ENCODE measurements at regions not wholly inside any gene's neighbourhood (a gene's known extent, or its start where the extent isn't known, plus 50 kb on each side); places are given as distances from the start of the nearest gene placed in this dataset.
A peak's percentile ranks its signal among the peaks of the same experiment; 100 is the strongest.

DNA sequence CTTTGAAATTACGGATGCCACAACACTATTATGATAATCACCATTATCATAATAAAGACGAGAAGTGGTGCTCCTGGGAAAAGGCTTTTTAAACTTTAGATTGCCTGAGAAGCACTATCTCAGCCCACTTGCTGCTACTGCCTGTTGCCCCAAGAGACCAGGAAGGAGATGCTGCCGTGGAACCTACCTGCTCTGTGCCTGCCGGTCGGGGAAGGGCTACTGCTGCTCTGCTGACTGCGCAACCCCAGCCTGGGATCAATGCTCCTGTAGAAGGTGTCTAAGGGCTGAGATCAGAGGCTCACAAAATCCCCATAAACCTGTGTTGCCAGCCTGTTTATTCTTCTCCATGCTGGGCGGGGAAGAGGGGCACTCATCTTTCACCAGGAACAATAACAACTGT, 145.3 kb upstream of the VCX3B start:
- DNase-seq, result no peak

DNA sequence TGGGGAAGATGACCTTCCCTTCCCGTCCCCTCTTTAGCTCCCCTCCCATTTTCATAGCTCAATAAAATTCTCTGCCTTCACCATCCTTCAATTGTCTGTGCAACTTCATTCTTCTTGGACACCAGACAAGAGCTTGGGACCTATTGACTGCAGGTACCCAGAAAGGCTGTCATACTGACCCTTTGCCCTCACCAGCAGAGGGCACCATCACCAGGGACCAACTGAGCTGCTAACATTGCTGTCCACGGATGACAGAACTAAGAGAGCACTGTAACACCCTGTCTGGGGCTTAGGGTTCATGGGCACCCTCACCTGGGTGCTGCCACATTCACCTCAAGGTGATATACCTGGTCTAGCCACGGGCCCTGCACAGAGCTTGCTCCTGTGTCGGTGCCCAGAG, 141.3 kb upstream of the VCX3B start:
- DNase-seq, result no peak

DNA sequence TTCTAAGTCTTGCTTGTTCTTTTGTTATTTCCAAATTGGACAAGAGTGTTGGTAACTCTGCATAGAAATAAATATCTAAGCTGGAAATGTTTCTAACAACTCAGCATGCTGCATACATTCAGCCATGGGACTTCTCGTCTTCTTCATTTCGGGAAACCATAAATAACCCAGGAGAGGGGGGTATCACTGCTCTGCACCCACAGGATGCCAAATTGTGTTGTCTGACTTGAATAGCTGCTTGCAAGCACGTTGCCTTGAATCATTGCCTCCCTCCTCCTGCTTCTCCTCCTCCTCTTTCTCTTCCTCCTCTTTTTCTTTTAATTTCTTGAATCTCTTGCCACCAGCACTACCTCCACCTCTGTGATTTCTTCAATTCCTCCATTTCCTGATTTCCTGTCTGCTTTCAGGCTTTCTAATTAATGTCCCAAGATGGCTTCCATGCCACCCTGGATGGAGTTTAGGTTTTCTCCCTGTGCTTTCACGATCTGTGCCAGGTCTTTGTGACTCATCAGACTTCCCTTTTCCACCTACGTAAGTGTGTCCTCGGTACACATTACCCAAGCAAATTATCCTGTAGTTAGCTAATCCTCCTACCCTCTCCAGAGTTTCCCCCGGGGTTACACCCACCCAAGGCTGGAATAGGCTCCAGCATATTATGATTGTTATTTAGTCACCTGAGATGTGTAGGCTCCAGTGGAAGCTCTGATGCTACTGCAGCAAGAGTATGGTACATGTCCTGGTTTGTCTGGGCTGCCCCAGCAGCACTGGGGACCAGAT, 122.6 kb upstream of the VCX3B start:
- DNase-seq, result peak in 2 of 51 donors; percentile 2 to 7

DNA sequence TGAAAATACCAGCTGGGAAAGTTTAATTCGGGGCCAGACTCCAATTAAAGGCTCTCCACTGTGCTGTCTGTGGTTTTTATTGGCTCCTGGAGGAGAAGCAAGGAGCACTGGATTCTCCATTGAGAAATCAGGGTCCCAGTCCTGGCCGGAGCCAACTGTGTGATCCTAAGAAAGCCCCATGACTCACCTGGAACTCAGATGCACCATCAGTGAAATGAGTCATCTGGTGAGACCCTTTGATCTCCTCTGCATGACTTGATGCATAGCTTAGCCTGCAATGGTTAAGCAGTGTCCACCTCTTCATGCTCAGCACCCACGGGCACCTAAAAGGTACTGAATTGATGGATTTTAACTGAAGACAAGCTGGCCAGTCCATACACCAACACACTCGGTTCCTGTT, 119.2 kb upstream of the VCX3B start:
- no peak for DNase-seq

- DNase-seq, result no peak
These were observed 118.6 kb upstream of the VCX3B start for GRCh38 chrX:8346060-8346459.

GRCh38 chrX:8346892-8347291, 117.7 kb upstream of the VCX3B start:
- DNase-seq, result no peak

DNA sequence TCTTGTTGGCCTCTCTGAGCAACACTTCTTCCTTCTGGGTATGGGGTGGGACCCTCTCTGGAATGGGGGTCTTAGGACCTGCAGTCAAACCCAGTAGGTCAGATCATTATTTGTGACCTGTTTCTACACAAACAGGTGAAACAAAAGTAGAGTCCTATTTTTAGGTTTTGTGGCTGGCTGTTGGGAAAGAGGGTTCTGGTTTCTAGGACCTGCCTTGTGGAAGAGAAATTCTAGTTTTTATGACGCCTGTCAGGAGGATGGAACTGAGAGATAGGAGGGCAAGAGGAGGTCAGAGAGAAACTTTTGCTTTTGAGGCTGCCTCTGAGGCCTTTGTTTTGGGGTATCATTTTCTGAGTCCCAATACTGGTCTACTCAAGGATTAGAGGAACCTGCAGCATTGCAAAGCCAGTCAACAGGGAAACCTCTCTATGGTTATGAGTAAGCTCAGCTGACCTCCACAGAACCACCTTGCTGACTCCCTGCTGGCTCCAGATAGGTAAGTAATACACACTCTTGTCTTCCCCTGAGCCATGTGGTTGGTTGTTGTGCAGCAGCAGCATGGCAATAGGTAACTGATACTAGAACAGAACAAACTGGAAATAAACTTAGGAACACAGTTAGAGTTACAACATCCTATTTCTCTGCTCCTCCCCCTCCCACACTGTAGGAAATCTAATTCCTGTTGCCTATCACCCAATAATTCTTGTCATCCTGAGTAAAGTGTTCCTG, 114.7 kb upstream of the VCX3B start:
- DNase-seq, result no peak

DNA sequence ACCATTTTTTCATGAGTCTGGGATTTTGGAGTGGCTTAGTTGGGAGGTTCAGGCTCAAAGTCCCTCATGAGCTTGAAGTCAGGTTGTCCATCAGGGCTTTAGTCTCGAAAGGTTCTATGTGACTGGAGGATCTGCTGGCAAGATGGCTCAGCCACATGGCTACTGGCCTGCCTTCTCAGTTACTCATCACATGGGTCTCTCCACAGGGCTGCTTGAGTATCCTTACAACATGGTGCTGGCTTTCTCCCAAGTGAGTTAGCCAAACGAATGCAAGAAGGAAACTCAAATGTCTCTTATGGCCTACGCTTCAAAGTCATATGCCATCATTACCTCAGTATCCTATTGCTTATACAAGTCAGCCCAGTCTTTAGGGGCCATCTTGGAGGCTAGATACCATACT, 106.3 kb upstream of the VCX3B start:
- DNase-seq, result no peak

DNA sequence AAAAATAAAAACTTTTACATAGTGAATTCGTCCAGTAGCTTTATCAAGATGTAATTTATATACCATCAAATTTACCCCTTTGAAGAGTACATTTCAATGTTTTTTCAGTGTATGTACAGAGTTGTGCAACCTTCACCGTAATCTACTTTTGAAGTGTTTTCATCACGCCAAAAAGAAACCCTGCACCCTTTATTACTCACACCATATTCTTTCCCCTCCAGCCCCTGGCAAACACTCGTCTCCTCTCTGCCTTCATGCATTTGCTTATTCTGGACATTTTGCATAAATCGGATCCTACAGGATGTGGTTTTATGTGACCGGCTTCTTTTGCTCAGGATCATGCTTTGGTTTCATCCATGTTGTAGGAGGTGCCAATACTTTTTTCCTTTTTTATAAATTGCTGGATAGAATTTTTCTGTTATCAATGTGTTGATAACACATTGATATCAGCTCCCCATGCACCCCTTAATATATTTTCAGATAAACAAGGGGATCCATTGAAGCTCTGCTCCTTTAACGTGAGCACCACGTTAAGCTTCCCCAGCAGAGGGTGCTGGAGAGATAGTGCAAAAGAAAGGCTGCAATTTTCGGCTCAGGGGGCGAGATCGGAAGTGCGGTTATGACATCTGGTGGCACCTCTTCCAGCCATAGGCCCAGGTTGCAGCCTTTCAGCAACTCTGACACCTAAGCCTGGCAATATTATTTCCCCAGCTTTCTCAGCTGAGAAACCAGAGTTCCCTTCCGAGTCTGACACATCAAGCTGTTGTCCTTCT, 100.1 kb upstream of the VCX3B start:
- DNase-seq, result peak in 3 of 51 donors; percentile 0 to 6 (median 0)

GRCh38 chrX:8366481-8366880, 98.1 kb upstream of the VCX3B start:
- no peak for DNase-seq

- DNase-seq, result no peak
These were observed 90.4 kb upstream of the VCX3B start for GRCh38 chrX:8374041-8374825.

DNA sequence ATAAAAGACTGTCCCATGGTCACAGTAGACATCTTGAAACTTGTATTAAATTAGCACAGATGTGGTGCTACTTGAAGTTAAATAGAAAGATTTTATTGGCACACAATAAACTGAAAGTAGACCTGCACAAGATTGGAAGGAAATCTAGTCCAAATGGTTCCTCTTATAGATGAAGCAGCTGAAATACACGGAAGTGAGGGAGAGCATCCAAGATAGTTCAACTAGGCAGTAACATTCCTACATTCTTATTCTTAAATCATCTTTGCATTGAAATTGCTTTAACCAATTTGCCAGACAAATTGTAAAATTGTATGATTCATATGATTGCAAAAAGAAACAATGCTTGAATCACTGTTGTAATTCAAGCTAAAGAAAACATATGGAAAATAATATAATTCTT, 87.6 kb upstream of the VCX3B start:
- DNase-seq, result no peak

DNA sequence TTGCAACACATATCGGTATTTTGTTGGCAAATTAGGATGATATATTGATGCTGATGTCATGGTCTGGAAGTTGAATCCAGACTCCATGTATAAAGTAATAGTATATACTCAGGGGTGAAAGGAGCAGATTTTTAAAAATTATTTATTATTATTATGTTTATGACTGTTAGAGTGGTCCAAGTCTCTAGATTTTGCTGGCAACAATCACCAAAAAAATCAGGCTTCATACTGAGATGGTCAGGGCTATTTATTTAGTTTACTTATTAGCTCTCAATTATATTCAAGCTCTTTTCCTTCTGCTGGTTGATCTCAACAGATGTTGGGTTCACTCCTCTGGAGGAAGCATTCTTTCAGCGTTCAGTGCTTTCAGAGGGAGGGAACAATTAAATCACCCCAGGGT, 73.9 kb upstream of the VCX3B start:
- no peak for DNase-seq

- no peak for DNase-seq
These were observed 60.6 kb upstream of the VCX3B start for GRCh38 chrX:8403988-8404387.

- DNase-seq, result no peak
These were observed 60.2 kb upstream of the VCX3B start for GRCh38 chrX:8404471-8404870.

DNA sequence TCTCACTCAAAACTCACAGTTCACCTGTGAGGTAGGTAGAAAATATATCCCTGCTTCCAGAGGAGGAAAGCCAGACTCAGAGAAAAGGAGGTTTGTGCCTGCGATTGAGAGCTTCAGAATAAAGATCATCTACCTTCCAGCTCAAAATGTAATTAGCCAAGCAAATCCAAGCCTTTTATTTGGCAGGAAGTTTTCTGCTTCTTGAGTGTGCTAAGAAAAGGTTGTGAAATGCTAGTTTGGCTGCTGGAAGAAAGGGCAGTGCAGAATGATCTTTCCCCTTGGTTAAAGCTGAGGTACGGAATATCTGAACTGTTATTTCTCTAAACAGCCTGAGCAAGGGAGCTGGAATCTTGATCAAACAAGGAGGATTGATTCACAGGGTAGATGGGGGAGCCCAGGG, 59.7 kb upstream of the VCX3B start:
- DNase-seq, result no peak

DNA sequence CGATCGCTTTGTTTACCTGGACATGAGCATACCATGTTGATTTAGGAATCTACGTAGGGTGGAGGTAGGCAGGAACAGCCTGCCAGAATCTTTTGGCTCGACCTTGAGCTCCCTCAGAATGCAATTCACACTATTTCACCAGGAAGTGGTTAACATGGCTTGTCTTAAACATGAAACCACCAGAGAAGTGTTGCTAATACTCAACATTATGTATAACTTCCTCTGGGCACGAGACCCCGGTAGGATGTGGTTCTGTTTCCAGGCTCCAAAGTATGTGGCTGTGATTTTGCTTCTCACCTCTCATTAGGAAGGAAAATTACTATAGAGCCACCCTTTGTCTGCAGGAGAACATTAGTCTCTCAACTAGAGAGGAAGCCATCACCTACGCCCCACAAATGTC, 59.0 kb upstream of the VCX3B start:
- DNase-seq, result no peak

DNA sequence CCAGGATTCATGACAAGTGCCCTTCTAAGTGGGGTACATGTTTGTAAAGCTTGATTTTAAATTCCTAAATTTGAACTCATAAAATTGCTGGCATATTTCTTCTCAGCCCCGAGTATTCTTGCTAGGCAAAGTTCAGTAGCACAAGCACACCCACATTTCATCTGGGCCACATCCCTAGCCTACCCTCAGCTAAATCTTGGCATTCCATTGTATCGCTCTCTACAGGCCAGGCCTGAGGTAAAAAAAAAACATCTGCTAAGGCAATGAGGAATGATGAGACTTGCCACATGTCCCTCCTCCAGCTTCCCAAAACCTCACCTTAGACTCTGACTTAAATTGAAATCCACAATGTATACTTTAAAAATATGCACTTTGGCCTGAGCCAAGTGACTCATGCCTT, 51.4 kb upstream of the VCX3B start:
- DNase-seq, result no peak

Measured in hypothalamus (tissue), 51 donors.